ENCODE measurements at regions not wholly inside any gene's neighbourhood (a gene's known extent, or its start where the extent isn't known, plus 50 kb on each side); places are given as distances from the start of the nearest gene placed in this dataset.

- peaks cover 23% of the 10 kb centered on the region for H3K27me3 ChIP-seq (ENCODE audit: control insufficient read depth, insufficient read depth, low read length)
- CTCF ChIA-PET, result no interaction called here
- no peak overlapping the region for H3K4ac ChIP-seq (ENCODE audit: low read depth, low read length)
- no peak overlapping the region for H3K4me3 ChIP-seq (ENCODE audit: insufficient read depth, low read depth, low read length)
- H3K14ac ChIP-seq (replicated peaks; ENCODE audit: low read depth, low read length), result no peak overlapping the region
- no peak overlapping the region for H2AFZ ChIP-seq (replicated peaks; ENCODE audit: low read length, poor library complexity)
- no peak overlapping the region for H4K8ac ChIP-seq (ENCODE audit: low read depth in 2 of 2, low read length in 2 of 2)
- in situ Hi-C loops (cut with MboI; ENCODE audit: low sequenced_read_pairs) (no loop called here), intact Hi-C loops (cut with micrococcal nuclease) (loop anchor here (10.0 kb wide), 1 partner anchor 204 kb away; no protein-coding TSS in a partner anchor), dilution Hi-C loops (cut with HindIII; ENCODE audit: low sequenced_read_pairs, unreplicated experiment) (no loop called here)
- no peak overlapping the region for H2BK120ac ChIP-seq (ENCODE audit: low read depth, low read length)
- no peak overlapping the region for H2BK20ac ChIP-seq (ENCODE audit: low read depth, low read length)
- BruUV-seq (replicated peaks), result no TSS peak
- peaks cover 5% of the 10 kb centered on the region; the same call in 1 of the 2 replicates for H3K9me3 ChIP-seq (ENCODE audit: control insufficient read depth, insufficient read depth, low read length)
- no peaks in the 10 kb centered on the region for H3K9me1 ChIP-seq (ENCODE audit: insufficient read depth, low read length)
- no peak overlapping the region for H3K18ac ChIP-seq (ENCODE audit: low read depth, low read length)
- H4K5ac ChIP-seq (ENCODE audit: low read depth, low read length), result no peak overlapping the region
- H3K36me3 ChIP-seq (ENCODE audit: control insufficient read depth, insufficient read depth, low read length), result no peaks in the 10 kb centered on the region
- H2AK9ac ChIP-seq (replicated peaks; ENCODE audit: low read depth, low read length, poor library complexity), result no peak overlapping the region
- H3K56ac ChIP-seq (ENCODE audit: extremely low read depth, insufficient read depth, low read length), result no peak overlapping the region
- no peaks in the 10 kb centered on the region for H3K79me1 ChIP-seq (ENCODE audit: low read depth in 1 of 2, low read length in 2 of 2)
- no peak overlapping the region for H2AK5ac ChIP-seq (ENCODE audit: low read depth, low read length)
- no peak overlapping the region for H3K9ac ChIP-seq (ENCODE audit: low read depth, low read length)
- no peak overlapping the region for H2BK15ac ChIP-seq (ENCODE audit: low read depth, low read length)
- ATAC-seq (ENCODE audit: low read depth) (no peak), DNase-seq (no peak)
- H4K91ac ChIP-seq (ENCODE audit: insufficient read depth, low read depth, low read length), result no peak overlapping the region
- whole genome bisulfite sequencing, 2 experiments (ENCODE audit: extremely low coverage in 2 of 2, insufficient read length in 1 of 2), result no CpG with 5 or more reads among the region's 1 CpG
- no peak overlapping the region for H3K23ac ChIP-seq (ENCODE audit: low read depth, low read length)
- TF ChIP-seq SMC3 (IDR thresholded peaks at IDR 0.05; ENCODE audit: low read depth, low read length), result no peak
- no peak for TF ChIP-seq USF2 (IDR thresholded peaks at IDR 0.05; ENCODE audit: low read depth, low read length)
- TF ChIP-seq MAFK (IDR thresholded peaks at IDR 0.05; ENCODE audit: low read depth, low read length), result no peak
- no peak for TF ChIP-seq CTCF (conservative IDR thresholded peaks at IDR 0.05; ENCODE audit: low read depth, low read length)
- TF ChIP-seq POLR2A (IDR thresholded peaks at IDR 0.05; ENCODE audit: low read depth, low read length), result no peak
- TF ChIP-seq NFE2L2 (IDR thresholded peaks at IDR 0.05; ENCODE audit: low read depth, low read length), result no peak
- no peak for TF ChIP-seq RAD21 (IDR thresholded peaks at IDR 0.05; ENCODE audit: low read length)
- TF ChIP-seq RFX5 (IDR thresholded peaks at IDR 0.05; ENCODE audit: low read depth, low read length), result no peak
- no peak for TF ChIP-seq BHLHE40 (IDR thresholded peaks at IDR 0.05; ENCODE audit: low read depth, low read length)
- TF ChIP-seq FOS (IDR thresholded peaks at IDR 0.05; ENCODE audit: low read depth, low read length), result no peak
- TF ChIP-seq ELK1 (IDR thresholded peaks at IDR 0.05; ENCODE audit: borderline replicate concordance, low read depth, low read length), result no peak
- TF ChIP-seq CHD1 (IDR thresholded peaks at IDR 0.05; ENCODE audit: low read depth, low read length), result no peak
- TF ChIP-seq CEBPB (IDR thresholded peaks at IDR 0.05; ENCODE audit: low read depth, low read length), result no peak
- TF ChIP-seq MAZ (IDR thresholded peaks at IDR 0.05; ENCODE audit: borderline replicate concordance, low read depth, low read length), result no peak
- no peak for TF ChIP-seq RCOR1 (IDR thresholded peaks at IDR 0.05; ENCODE audit: insufficient replicate concordance, low read length)
- no peak overlapping the region for H2BK5ac ChIP-seq (ENCODE audit: low read depth, low read length, poor library complexity, severe bottlenecking)
- H3K4me1 ChIP-seq (ENCODE audit: control insufficient read depth, insufficient read depth, low read length), result no peaks in the 10 kb centered on the region
- no peaks in the 10 kb centered on the region for H4K20me1 ChIP-seq (ENCODE audit: insufficient read depth, low read length)
- POLR2A ChIA-PET (ENCODE audit: unreplicated experiment), result no interaction called here
- H3K4me2 ChIP-seq (ENCODE audit: low read depth, low read length), result no peak overlapping the region
- H3K27ac ChIP-seq (ENCODE audit: insufficient read depth, low read length), result no peak overlapping the region
These were observed 195.7 kb upstream of the KCNG1 start for GRCh38 chr20:51218603-51219002.

Data from IMR-90 (cell line).